Esophagus squamous epithelium (tissue), 5 donors: ENCODE measurements at regions not wholly inside any gene's neighbourhood (a gene's known extent, or its start where the extent isn't known, plus 50 kb on each side); places are given as distances from the start of the nearest gene placed in this dataset.

ENCODE experiments used
- DNase-seq: peaks from one replicate; lab custom pipeline; 2025; lab: John Stamatoyannopoulos, UW
- H3K27ac ChIP-seq, 4 donors: fragments of 200-600 bp; sonication (generic); one replicate each; pipeline ENCODE4 v1.5.1; 2016 to 2019; ENCODE audit warnings: mild to moderate bottlenecking in 1 of 4
- H3K27me3 ChIP-seq, 4 donors: fragments of 200-600 bp; sonication (generic); 1 replicate in 3 of 4; 2 replicates in 1 of 4; pipeline versions ENCODE4 v1.5.1 to v1.6.0; 2017 to 2021; ENCODE audit warnings: antibody characterized with exemption in 1 of 4
- H3K36me3 ChIP-seq, 3 donors: fragments of 200-600 bp; sonication (generic); one replicate each; pipeline ENCODE4 v1.5.1; 2016 to 2019
- H3K4me1 ChIP-seq, 3 donors: fragments of 200-600 bp; sonication (generic); one replicate each; pipeline ENCODE4 v1.5.1; 2017 to 2019
- H3K4me3 ChIP-seq, 4 donors: fragments of 200-600 bp; sonication (generic); 1 replicate in 3 of 4; 2 replicates in 1 of 4; pipeline ENCODE4 v1.5.1; 2016 to 2019; ENCODE audit warnings: mild to moderate bottlenecking in 2 of 4, moderate library complexity in 1 of 4
- H3K9me3 ChIP-seq, 3 donors: fragments of 200-600 bp; sonication (generic); one replicate each; pipeline ENCODE4 v1.5.1; 2016 to 2019
- POLR2A ChIP-seq, 4 donors: fragments of 450-650 bp; IDR thresholded peaks; one replicate each; pipeline ENCODE4 v1.6.1; 2017; ENCODE audit warnings: antibody characterized with exemption in 4 of 4, mild to moderate bottlenecking in 4 of 4, moderate library complexity in 3 of 4
- WGBS, 2 donors: methylation state at CpG; one replicate each; pipeline ENCODE4 v1.1.5; 2018; 5-methylcytosine and 5-hydroxymethylcytosine counted together
- intact Hi-C: fragments of 100-400 bp; cut with DNase I; formaldehyde crosslinking; loops from one replicate; pipeline ENCODE4 v1.15.0; 2022
- TF ChIP-seq, protein P1 (sequence below), 6 experiments: fragments of 450-650 bp in 4 of 6; fragments of 200-600 bp in 2 of 6; sonication (generic) in 2 of 6; IDR thresholded peaks; one replicate each; pipeline ENCODE4 v1.5.1; 2016 to 2019; ENCODE audit warnings: antibody characterized with exemption in 6 of 6, mild to moderate bottlenecking in 4 of 6, moderate library complexity in 4 of 6
- donor health status: DM: yes; HTN: yes; CAD: no.

DNA sequence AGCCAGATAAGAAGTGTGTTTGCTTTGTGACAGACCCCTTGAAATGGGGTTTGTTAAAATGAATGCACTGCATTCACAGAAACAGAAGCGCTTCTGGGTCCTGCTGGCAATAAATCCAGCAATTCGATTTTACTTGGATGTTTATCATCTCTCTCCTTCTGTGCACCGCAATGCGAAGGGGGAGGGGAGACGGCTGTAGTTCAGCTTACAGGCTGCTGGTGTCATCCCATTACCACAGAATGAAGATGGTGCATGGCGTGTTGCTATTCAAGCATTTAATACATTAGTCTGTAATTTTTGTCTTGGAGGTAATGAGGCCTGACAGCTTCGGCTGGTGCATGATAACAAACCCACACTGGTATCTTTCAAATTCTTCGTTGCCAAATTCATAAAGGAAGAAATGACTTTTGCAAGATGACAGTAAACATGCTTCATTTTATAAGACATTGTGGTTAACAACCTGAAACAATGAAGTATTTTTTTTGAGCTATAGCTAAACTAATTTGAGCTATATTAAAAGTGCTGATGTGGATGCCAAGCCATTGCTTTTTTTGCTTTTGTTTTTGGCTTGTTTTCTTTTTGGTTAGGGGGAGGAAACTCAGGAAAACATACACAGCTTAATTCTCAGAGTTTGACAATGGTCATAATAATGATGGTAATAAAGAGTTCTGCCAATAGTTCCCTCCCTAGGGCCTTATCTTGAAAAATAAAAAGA, 418.3 kb downstream of the OTOL1 start:
- Histone ChIP-seq H3K36me3 (no peaks in the 10 kb centered on the region), H3K27ac (no peak overlapping the region), H3K4me3 (no peak overlapping the region), H3K27me3 (no peaks in the 10 kb centered on the region), H3K4me1 (peaks cover 0 to 4% (median 0%) of the 10 kb centered on the region in 3 donors), H3K9me3 (no peaks in the 10 kb centered on the region)
- WGBS, 2 donors: 18 to 42% methylated on average over 7 to 8 of the region's 8 CpGs
- TF ChIP-seq, protein P1, sequence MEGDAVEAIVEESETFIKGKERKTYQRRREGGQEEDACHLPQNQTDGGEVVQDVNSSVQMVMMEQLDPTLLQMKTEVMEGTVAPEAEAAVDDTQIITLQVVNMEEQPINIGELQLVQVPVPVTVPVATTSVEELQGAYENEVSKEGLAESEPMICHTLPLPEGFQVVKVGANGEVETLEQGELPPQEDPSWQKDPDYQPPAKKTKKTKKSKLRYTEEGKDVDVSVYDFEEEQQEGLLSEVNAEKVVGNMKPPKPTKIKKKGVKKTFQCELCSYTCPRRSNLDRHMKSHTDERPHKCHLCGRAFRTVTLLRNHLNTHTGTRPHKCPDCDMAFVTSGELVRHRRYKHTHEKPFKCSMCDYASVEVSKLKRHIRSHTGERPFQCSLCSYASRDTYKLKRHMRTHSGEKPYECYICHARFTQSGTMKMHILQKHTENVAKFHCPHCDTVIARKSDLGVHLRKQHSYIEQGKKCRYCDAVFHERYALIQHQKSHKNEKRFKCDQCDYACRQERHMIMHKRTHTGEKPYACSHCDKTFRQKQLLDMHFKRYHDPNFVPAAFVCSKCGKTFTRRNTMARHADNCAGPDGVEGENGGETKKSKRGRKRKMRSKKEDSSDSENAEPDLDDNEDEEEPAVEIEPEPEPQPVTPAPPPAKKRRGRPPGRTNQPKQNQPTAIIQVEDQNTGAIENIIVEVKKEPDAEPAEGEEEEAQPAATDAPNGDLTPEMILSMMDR (IDR thresholded peaks at IDR 0.05): peak in 2 of 6 experiments; percentile 10 to 23
- TF ChIP-seq POLR2A (IDR thresholded peaks at IDR 0.05): no peak
- intact Hi-C loops: no loop called here
- no peak for DNase-seq

DNA sequence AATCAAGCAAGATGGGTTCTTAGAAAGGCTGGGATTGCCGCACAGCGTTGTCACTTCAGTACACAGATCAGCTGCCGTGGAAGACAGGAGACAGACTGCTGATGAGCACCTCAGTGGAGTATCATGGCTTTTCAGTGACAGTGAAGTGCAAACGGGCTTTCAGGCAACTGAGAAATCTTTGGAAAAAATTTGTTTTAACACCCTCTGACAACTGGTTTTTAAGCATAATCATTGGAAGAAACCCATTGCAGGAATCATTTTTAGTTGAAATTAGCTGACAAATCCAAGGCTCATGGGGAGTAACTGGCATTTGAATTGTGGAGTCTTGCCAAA, 418.8 kb downstream of the OTOL1 start:
- intact Hi-C loops: no loop called here
- 43 to 67% methylated on average over 4 of the region's 4 CpGs for WGBS, 2 donors
- TF ChIP-seq POLR2A (IDR thresholded peaks at IDR 0.05): no peak
- TF ChIP-seq, protein P1 (IDR thresholded peaks at IDR 0.05): no peak

DNA sequence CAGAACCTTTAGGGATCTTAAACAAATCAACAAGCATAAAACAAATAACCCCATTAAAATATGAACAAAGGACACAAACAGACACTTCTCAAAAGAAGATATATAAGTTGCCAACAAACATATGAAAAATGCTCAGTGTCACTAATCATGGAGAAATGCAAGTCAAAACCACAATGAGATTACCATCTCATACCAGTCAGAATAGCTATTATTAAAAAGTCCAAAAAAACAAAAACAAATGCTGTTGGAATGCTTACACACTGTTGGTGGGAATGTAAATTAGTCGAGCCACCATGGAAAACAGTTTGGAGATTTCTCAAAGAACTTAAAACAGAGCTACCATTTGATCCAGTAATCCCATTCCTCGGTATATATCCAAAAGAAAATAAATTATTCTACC, 423.6 kb downstream of the OTOL1 start:
- WGBS, 2 donors: 63 to 70% methylated on average over 2 of the region's 2 CpGs
- H3K27me3 ChIP-seq: no peaks in the 10 kb centered on the region
- no peak for TF ChIP-seq POLR2A (IDR thresholded peaks at IDR 0.05)
- TF ChIP-seq, protein P1 (IDR thresholded peaks at IDR 0.05): no peak
- DNase-seq: no peak
- H3K9me3 ChIP-seq: no peaks in the 10 kb centered on the region
- H3K36me3 ChIP-seq: no peaks in the 10 kb centered on the region
- H3K4me1 ChIP-seq: peaks cover 0 to 3% (median 0%) of the 10 kb centered on the region in 3 donors
- intact Hi-C loops: no loop called here
- no peak overlapping the region for H3K4me3 ChIP-seq
- H3K27ac ChIP-seq: no peak overlapping the region

More for the DNA sequence above, 418.8 kb downstream of the OTOL1 start:
- Histone ChIP-seq H3K27ac (no peak overlapping the region), H3K4me3 (no peak overlapping the region), H3K36me3 (no peaks in the 10 kb centered on the region), H3K9me3 (no peaks in the 10 kb centered on the region), H3K4me1 (peaks cover 0 to 4% (median 0%) of the 10 kb centered on the region in 3 donors), H3K27me3 (no peaks in the 10 kb centered on the region)
- DNase-seq: no peak

DNA sequence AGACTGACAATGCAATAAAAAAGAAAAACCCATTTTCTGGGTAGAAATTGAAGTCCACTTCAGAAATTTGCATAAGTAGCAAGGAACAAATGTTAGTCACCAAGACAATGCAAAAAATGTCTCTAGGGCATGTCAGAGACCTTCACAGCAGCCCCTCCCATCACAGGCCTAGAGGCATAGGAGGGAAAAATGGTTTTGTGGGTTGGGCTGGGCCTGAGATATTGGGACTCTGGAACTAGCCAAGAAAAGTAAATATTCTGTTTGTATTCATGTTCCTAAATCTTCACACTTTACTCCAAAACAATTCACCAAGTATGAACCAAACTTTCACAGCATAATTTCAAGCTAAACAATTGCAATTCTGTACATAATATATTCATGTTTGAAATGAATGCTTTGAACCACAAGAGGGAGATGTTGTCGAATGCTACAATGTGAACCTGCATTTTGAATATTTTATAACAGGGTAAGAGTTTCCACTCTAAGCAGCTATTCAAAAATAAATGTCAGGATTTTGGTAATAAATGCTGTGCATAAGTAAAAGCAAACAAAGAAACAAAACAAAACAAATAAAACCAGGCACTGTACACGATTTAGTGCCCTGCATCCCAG, 429.2 kb downstream of the OTOL1 start:
- no peaks in the 10 kb centered on the region for H3K27me3 ChIP-seq
- H3K4me3 ChIP-seq: no peak overlapping the region
- 72 to 78% methylated on average over 2 of the region's 2 CpGs for WGBS, 2 donors
- no peak for TF ChIP-seq POLR2A (IDR thresholded peaks at IDR 0.05)
- TF ChIP-seq, protein P1 (IDR thresholded peaks at IDR 0.05): peak in 1 of 6 experiments; percentile 19
- no peak overlapping the region for H3K27ac ChIP-seq
- H3K36me3 ChIP-seq: no peaks in the 10 kb centered on the region
- intact Hi-C loops: no loop called here
- no peaks in the 10 kb centered on the region for H3K9me3 ChIP-seq
- no peaks in the 10 kb centered on the region for H3K4me1 ChIP-seq
- no peak for DNase-seq

DNA sequence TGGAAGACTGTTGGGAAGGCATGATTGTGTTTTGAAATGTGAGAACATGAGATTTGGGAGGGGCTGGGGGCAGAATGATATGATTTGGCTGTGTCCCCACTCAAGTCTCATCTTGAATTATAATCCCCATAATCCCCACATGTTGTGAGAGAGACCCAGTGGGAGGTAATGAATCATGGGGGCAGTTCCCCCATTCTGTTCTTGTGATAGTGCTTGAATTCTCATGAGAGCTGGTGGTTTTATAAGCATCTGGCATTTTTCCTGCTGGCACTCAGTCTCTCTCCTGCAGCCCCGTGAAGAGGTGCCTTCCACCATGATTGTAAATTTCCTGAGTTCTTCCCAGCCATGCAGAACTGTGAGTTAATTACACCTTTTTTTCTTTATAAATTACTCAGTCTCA, 430.5 kb downstream of the OTOL1 start:
- no peaks in the 10 kb centered on the region for H3K9me3 ChIP-seq
- H3K27me3 ChIP-seq: no peaks in the 10 kb centered on the region
- no peak for DNase-seq
- 27 to 36% methylated on average over 1 of the region's 1 CpG for WGBS, 2 donors
- intact Hi-C loops: no loop called here
- no peak overlapping the region for H3K4me3 ChIP-seq
- H3K36me3 ChIP-seq: no peaks in the 10 kb centered on the region
- no peak overlapping the region for H3K27ac ChIP-seq
- TF ChIP-seq POLR2A (IDR thresholded peaks at IDR 0.05): no peak
- TF ChIP-seq, protein P1 (IDR thresholded peaks at IDR 0.05): no peak
- no peaks in the 10 kb centered on the region for H3K4me1 ChIP-seq
